HG03135 (cell line): ENCODE measurements at regions not wholly inside any gene's neighbourhood (a gene's known extent, or its start where the extent isn't known, plus 50 kb on each side); places are given as distances from the start of the nearest gene placed in this dataset.
"Not testable (repeated sequence)": the region's sequence is repeated elsewhere in the genome, so short reads cannot be mapped to it uniquely, and the experiment has no call there.

Source experiments
- ATAC-seq: cut with Tn5 transposase; IDR thresholded peaks from one replicate; pipeline ENCODE4 v1.9.1; 2021; ENCODE audit warnings: mild to moderate bottlenecking, moderate library complexity; ENCODE audit not compliant: unreplicated experiment

- no peak for ATAC-seq
These were observed 126.7 kb downstream of the FOXB1 start for GRCh38 chr15:60130821-60131220.

DNA sequence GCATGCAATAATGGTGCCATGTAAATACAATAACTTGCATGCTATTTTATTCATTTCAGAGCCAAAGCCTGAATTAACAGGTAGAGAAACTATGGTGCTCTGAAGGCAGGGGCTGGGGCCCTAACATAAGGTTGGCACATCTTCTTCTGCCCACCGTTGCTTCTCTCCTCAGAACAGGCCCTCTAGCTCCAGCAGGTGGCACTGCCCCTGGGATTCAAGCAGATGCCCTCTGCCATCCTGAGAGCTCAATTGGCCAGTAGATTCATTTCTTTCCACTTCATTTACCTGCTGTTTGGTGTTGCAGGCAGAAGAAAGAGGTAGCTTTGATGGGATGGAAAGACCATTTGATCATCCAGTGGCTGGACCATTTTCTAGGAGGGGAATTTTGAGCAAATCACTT, 130.5 kb downstream of the FOXB1 start:
- no peak for ATAC-seq

DNA sequence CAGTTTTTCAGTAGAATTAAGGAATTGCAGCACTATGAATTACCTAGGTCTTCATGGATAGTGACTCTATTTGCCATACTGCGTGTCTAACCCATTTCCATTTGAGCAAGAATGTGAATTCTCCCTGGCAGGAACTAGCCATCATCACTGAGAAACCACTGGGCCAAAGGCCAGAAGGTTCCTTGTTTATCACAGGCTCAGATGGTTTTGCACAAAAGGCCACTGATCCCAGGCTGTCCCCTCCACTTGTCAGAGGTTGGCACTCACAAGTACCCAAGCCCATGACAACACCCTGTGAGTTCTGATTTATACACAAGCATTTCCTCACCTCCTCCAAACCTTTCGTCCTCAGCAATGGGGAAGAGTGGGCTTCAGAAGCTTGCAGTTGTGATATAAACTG, 131.8 kb downstream of the FOXB1 start:
- ATAC-seq, result no peak

DNA sequence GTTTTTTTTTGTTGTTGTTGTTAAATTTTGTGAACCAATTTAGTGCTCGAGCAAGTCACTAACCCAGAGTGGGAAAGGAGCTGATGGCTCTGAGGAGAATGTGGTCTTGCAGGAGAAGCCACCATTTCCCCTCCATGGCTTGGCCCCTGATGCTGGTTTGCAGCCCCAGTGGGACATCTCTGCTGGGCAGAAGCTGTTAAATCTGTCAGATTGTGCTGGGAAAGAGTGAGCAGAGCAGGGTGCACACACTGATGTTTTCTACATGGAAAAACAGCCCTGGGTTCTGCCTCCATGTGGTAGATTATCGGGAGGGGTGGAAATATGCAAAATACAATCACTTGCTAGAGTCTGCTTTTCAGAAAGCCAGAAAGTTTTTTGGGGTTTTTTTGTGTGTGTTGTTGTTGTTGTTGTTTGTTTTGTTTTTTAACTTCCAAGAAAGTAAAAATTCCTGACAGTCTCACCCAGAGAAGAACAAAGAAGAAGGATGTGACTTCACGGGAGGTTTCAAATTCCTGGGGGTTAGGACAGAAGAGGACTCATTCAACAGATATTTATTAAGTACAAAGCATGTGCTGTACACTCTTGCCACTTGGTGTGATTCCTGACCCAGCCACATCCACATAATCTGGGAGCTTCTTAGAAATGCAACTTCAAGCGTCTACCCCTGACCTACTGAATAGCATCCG, 133.7 kb downstream of the FOXB1 start:
- ATAC-seq, result no peak

DNA sequence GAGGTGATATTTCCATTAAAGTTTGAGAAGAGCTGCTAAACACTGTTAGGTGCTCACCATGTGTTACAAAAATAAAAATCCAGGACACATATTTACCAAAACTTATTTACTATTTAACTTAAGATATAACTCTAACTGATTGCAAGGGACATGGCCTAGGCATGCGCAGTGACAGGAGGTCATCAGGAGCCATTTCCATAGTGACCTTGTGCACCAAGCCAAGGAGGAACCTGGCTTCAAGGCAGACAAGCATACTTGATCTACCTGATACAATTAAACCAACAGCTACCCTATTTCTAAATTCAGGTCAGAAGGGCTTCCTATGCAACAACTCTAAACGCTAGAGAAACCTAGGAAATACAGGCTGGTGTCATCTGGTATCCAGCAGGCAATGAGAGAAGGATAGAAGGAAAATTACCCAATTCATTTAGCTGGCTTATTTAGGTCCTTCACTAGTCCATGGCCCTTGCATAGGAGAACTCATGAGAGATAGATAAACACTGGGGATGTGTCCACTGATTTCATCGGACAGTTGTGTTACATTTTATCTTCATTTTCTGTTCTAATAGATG, 134.4 kb downstream of the FOXB1 start:
- no peak for ATAC-seq

- no peak for ATAC-seq
These were observed 148.3 kb downstream of the FOXB1 start for GRCh38 chr15:60152386-60152785.

GRCh38 chr15:60154764-60155325, 150.7 kb downstream of the FOXB1 start:
- no peak for ATAC-seq

GRCh38 chr15:60155661-60156060, 151.6 kb downstream of the FOXB1 start:
- ATAC-seq, result no peak

DNA sequence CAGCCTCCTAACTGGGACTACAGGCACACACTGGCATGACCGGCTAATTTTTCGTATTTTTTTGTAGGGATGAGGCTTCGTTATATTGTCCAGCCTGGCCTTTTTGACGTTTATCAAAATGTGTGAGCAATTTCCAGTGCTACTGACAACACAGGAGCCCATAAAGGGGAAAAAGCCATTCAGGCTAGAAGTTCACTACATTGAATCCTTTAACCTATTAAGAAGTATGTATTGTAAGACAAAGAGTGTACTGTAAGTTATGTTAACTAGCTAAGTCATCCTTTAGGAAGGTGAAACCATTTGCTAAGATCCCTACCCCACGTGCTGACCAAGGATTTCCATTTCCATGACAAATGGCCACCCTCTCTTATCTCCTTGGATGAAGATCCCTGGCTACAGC, 156.8 kb downstream of the FOXB1 start:
- ATAC-seq, result no peak

GRCh38 chr15:60161704-60162103, 157.6 kb downstream of the FOXB1 start:
- no peak for ATAC-seq

DNA sequence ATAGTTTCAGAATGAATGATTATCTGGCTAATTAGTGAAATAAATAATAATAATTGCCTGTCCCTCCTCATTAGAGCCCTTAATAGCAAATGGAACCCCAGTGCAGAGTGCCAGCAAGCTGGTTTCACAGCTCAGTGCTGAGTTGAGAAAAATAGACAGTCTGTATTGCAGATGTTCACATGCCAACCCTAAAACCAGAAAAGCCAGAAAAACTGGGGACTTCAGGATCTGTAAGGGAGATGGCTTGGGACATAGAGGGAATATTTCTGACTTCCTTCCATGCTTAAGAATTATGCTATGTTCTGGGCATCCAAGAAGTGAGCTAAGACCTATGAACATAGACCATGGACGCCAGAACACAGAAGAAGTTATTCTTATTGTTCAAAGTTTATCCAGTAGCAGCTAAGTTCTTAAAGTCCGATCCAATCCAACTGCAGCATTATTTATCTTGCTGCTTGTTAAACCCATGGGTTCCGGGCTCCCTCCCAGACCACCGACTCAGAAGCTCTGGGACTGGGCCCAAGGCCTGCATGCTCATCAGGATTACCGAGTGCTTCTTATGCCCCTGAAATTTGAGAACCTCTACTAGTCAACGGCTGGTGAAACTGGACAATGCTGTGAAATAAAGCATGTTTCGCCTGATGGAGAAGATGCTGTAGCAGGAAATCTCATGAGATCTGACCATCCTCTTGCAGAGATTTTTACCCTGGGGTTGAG, 158.3 kb downstream of the FOXB1 start:
- ATAC-seq, result no peak

DNA sequence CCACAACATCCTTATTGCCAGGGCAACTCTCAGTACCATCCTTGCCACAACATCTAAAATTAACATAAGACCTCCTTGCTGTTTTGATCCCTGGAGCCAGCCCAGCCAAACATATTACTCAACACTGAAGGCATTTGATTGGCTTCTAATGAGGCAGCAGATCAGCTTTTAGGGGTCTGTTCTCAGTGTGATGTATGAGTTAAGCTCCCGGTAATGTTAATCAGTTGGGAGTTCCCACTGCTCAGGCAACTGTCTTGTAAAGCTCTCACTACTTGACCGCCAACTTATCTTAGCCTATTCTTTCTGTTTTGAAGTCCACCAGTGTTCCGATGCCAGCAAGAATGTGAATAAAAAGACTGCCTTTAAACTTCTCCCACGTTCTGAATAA, 158.9 kb downstream of the FOXB1 start:
- no peak for ATAC-seq

DNA sequence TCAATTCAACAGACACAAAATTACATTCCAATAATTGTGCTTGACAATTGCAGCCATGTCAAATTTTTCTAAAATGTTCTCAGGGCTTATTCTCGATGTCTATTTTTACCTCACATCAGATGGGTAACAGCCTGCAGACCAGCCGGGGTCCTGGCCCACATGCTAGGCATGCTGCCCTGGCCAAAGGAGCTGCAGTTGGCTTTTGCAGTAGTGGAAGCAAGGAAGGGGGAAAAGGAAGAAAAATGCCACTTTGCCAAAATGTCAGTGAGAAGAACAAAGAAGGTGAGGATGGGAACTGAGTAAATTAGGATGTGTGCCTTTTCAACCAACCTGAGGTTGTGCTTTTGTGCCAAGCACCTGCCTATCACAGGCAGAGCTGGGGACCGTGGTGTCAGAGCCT, 161.0 kb downstream of the FOXB1 start:
- no peak for ATAC-seq

- no peak for ATAC-seq
These were observed 168.0 kb downstream of the FOXB1 start for GRCh38 chr15:60172143-60172542.

GRCh38 chr15:60179786-60180391, 175.8 kb downstream of the FOXB1 start:
- no peak for ATAC-seq

GRCh38 chr15:60181957-60182356, 177.8 kb downstream of the FOXB1 start:
- not testable (repeated sequence) for ATAC-seq

- ATAC-seq, result no peak
These were observed 179.3 kb downstream of the FOXB1 start for GRCh38 chr15:60183366-60183765.

DNA sequence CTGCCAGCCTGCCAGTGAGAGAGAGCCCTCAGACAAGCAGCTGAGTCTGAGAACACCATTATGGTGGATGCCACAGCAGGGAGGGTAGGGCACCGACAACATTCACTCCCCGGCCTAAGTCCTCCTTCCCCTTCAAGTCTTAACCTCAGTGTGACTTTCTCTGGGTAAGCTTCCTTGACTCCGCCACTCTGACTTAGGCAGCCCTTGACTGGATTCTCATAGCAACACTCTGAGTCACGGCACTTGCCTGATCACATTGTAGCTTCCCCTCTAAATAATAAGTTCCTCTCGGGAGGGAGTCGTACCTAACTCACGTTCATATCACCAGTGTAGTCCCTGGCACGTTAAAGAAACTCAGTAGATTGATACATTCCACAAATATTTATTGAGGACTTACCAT, 180.5 kb downstream of the FOXB1 start:
- ATAC-seq, result no peak

DNA sequence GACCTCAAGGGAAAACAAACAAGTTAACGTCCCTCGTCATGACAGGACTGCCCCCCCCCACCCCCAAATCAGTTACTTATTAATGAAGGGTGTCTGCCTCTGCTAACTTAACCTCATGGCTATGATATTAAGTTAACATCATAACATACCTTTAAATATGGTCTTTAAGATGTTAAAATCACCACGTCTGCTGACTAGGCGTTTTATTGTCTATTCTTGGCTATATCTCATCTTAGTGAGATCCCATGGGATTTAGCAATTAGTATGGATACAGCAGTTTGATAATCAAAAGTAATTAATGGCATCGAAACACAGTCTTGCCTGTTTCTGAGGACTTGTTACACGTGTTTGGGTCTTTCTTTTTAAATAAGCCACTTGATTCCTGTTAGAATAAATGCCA, 186.9 kb downstream of the FOXB1 start:
- ATAC-seq, result no peak

DNA sequence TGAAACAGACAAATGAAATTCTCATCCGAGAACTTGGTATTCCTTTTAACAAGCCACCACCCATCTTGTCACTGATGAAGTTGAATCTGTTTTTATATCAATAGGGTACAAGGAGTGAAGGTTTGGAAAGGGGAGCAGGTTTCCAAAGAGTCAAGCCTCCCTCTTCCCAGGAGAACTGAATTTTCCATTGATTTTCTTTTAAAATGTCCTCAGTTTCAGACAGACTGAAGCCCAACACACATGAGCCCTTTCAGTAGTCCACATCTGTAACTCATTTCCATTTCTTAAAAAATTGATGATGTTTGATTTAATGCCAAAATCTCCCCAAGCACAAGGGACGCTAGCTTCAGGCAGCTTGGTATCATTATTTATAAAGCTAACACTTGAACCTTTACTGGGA, 187.7 kb downstream of the FOXB1 start:
- ATAC-seq, result no peak

- ATAC-seq, result no peak
These were observed 191.5 kb downstream of the FOXB1 start for GRCh38 chr15:60195611-60196010.
